Stimulated activated CD4-positive, alpha-beta T cell treated with anti-CD3 and anti-CD28 coated beads, Interleukin-12 subunit alpha, Interleukin-12 subunit beta, amount 100 ng/mL, for 48 hours (primary cell): ENCODE measurements at regions not wholly inside any gene's neighbourhood (a gene's known extent, or its start where the extent isn't known, plus 50 kb on each side); places are given as distances from the start of the nearest gene placed in this dataset.

Experiments used
- DNase-seq, 3 donors: peaks; one replicate each; pipeline ENCODE4 v3.0.0-alpha.2; 2020; ENCODE audit warnings: low read depth in 2 of 3, low spot score in 1 of 3

- no peak for DNase-seq
Measured at GRCh38 chr20:50298554-50299324, 108.1 kb downstream of the CEBPB start.

GRCh38 chr20:50299325-50299629, 108.6 kb downstream of the CEBPB start:
- no peak for DNase-seq

GRCh38 chr20:50301165-50301564, 110.5 kb downstream of the CEBPB start:
- no peak for DNase-seq

GRCh38 chr20:50301712-50302111, 111.1 kb downstream of the CEBPB start:
- DNase-seq = no peak

GRCh38 chr20:50302341-50303057, 111.9 kb downstream of the CEBPB start:
- no peak for DNase-seq

GRCh38 chr20:50303573-50304500, 113.2 kb downstream of the CEBPB start:
- DNase-seq = no peak

GRCh38 chr20:50304501-50304856, 113.8 kb downstream of the CEBPB start:
- no peak for DNase-seq

- no peak for DNase-seq
Measured at GRCh38 chr20:50304923-50305635, 114.4 kb downstream of the CEBPB start.

GRCh38 chr20:50305636-50306477, 115.2 kb downstream of the CEBPB start:
- DNase-seq = no peak

- no peak for DNase-seq
Measured at GRCh38 chr20:50306478-50307423, 116.1 kb downstream of the CEBPB start.

- DNase-seq = no peak
Measured at GRCh38 chr20:50308166-50308512, 117.5 kb downstream of the CEBPB start.

- no peak for DNase-seq
Measured at GRCh38 chr20:50308513-50309279, 118.1 kb downstream of the CEBPB start.

- DNase-seq = no peak
Measured at GRCh38 chr20:50309280-50309763, 118.7 kb downstream of the CEBPB start.

- DNase-seq = no peak
Measured at GRCh38 chr20:50309764-50310672, 119.4 kb downstream of the CEBPB start.

- DNase-seq = no peak
Measured at GRCh38 chr20:50310673-50311051, 120.0 kb downstream of the CEBPB start.

- DNase-seq = no peak
Measured at GRCh38 chr20:50311308-50312001, 120.8 kb downstream of the CEBPB start.
